ENCODE measurements at regions not wholly inside any gene's neighbourhood (a gene's known extent, or its start where the extent isn't known, plus 50 kb on each side); places are given as distances from the start of the nearest gene placed in this dataset.
"Not testable (repeated sequence)": the region's sequence is repeated elsewhere in the genome, so short reads cannot be mapped to it uniquely, and the experiment has no call there.

GRCh38 chr4:149910177-149910576 lies 94.5 kb upstream of the IQCM start:
- TF ChIP-seq JUND (IDR thresholded peaks at IDR 0.05; ENCODE audit: low read depth), result no peak
- no peak for DNase-seq (ENCODE audit: low read depth in 1 of 2, low spot score in 1 of 2)
- in situ Hi-C loops (cut with HindIII; ENCODE audit: low pct_unique_long_range_greater_than_20kb, low sequenced_read_pairs), result no loop called here

- no peak for DNase-seq (ENCODE audit: low read depth in 1 of 2, low spot score in 1 of 2)
- in situ Hi-C loops (cut with HindIII; ENCODE audit: low pct_unique_long_range_greater_than_20kb, low sequenced_read_pairs), result no loop called here
- TF ChIP-seq JUND (IDR thresholded peaks at IDR 0.05; ENCODE audit: low read depth), result no peak
These were observed 95.1 kb upstream of the IQCM start for GRCh38 chr4:149910604-149911350.

- in situ Hi-C loops (cut with HindIII; ENCODE audit: low pct_unique_long_range_greater_than_20kb, low sequenced_read_pairs), result no loop called here
- no peak for TF ChIP-seq JUND (IDR thresholded peaks at IDR 0.05; ENCODE audit: low read depth)
- no peak for DNase-seq (ENCODE audit: low read depth in 1 of 2, low spot score in 1 of 2)
These were observed 95.7 kb upstream of the IQCM start for GRCh38 chr4:149911354-149911753.

- TF ChIP-seq JUND (IDR thresholded peaks at IDR 0.05; ENCODE audit: low read depth), result no peak
- in situ Hi-C loops (cut with HindIII; ENCODE audit: low pct_unique_long_range_greater_than_20kb, low sequenced_read_pairs), result no loop called here
- DNase-seq (ENCODE audit: low read depth in 1 of 2, low spot score in 1 of 2), result no peak
These were observed 96.4 kb upstream of the IQCM start for GRCh38 chr4:149912000-149912399.

- TF ChIP-seq JUND (IDR thresholded peaks at IDR 0.05; ENCODE audit: low read depth), result no peak
- peak; percentile 8 to 52 for DNase-seq (ENCODE audit: low read depth in 1 of 2, low spot score in 1 of 2)
- in situ Hi-C loops (cut with HindIII; ENCODE audit: low pct_unique_long_range_greater_than_20kb, low sequenced_read_pairs), result no loop called here
These were observed 98.8 kb upstream of the IQCM start for GRCh38 chr4:149914119-149915115.

- in situ Hi-C loops (cut with HindIII; ENCODE audit: low pct_unique_long_range_greater_than_20kb, low sequenced_read_pairs); DNase-seq (ENCODE audit: low read depth in 1 of 2, low spot score in 1 of 2): not testable (repeated sequence)
These were observed 100.1 kb upstream of the IQCM start for GRCh38 chr4:149915735-149916134.

- in situ Hi-C loops (cut with HindIII; ENCODE audit: low pct_unique_long_range_greater_than_20kb, low sequenced_read_pairs), result no loop called here
- no peak for DNase-seq (ENCODE audit: low read depth in 1 of 2, low spot score in 1 of 2)
- no peak for TF ChIP-seq JUND (IDR thresholded peaks at IDR 0.05; ENCODE audit: low read depth)
These were observed 108.1 kb upstream of the IQCM start for GRCh38 chr4:149923736-149924135.

- TF ChIP-seq JUND (IDR thresholded peaks at IDR 0.05; ENCODE audit: low read depth), result no peak
- in situ Hi-C loops (cut with HindIII; ENCODE audit: low pct_unique_long_range_greater_than_20kb, low sequenced_read_pairs), result no loop called here
- no peak for DNase-seq (ENCODE audit: low read depth in 1 of 2, low spot score in 1 of 2)
These were observed 111.9 kb upstream of the IQCM start for GRCh38 chr4:149927514-149927913.

- no peak for TF ChIP-seq JUND (IDR thresholded peaks at IDR 0.05; ENCODE audit: low read depth)
- in situ Hi-C loops (cut with HindIII; ENCODE audit: low pct_unique_long_range_greater_than_20kb, low sequenced_read_pairs), result no loop called here
- DNase-seq (ENCODE audit: low read depth in 1 of 2, low spot score in 1 of 2), result no peak
These were observed 112.9 kb upstream of the IQCM start for GRCh38 chr4:149928507-149928906.

- DNase-seq (ENCODE audit: low read depth in 1 of 2, low spot score in 1 of 2), result no peak
- TF ChIP-seq JUND (IDR thresholded peaks at IDR 0.05; ENCODE audit: low read depth), result no peak
- in situ Hi-C loops (cut with HindIII; ENCODE audit: low pct_unique_long_range_greater_than_20kb, low sequenced_read_pairs), result no loop called here
These were observed 115.8 kb upstream of the IQCM start for GRCh38 chr4:149931431-149931830.

GRCh38 chr4:149932188-149932587 lies 116.5 kb upstream of the IQCM start:
- DNase-seq (ENCODE audit: low read depth in 1 of 2, low spot score in 1 of 2), result no peak
- TF ChIP-seq JUND (IDR thresholded peaks at IDR 0.05; ENCODE audit: low read depth), result no peak
- in situ Hi-C loops (cut with HindIII; ENCODE audit: low pct_unique_long_range_greater_than_20kb, low sequenced_read_pairs), result no loop called here

GRCh38 chr4:149933120-149933519 lies 117.5 kb upstream of the IQCM start:
- TF ChIP-seq JUND (IDR thresholded peaks at IDR 0.05; ENCODE audit: low read depth), result no peak
- DNase-seq (ENCODE audit: low read depth in 1 of 2, low spot score in 1 of 2), result no peak
- in situ Hi-C loops (cut with HindIII; ENCODE audit: low pct_unique_long_range_greater_than_20kb, low sequenced_read_pairs), result no loop called here

GRCh38 chr4:149933883-149934282 lies 118.2 kb upstream of the IQCM start:
- no peak for DNase-seq (ENCODE audit: low read depth in 1 of 2, low spot score in 1 of 2)
- no peak for TF ChIP-seq JUND (IDR thresholded peaks at IDR 0.05; ENCODE audit: low read depth)
- in situ Hi-C loops (cut with HindIII; ENCODE audit: low pct_unique_long_range_greater_than_20kb, low sequenced_read_pairs), result no loop called here
